ENCODE measurements at regions not wholly inside any gene's neighbourhood (a gene's known extent, or its start where the extent isn't known, plus 50 kb on each side); places are given as distances from the start of the nearest gene placed in this dataset.

DNA sequence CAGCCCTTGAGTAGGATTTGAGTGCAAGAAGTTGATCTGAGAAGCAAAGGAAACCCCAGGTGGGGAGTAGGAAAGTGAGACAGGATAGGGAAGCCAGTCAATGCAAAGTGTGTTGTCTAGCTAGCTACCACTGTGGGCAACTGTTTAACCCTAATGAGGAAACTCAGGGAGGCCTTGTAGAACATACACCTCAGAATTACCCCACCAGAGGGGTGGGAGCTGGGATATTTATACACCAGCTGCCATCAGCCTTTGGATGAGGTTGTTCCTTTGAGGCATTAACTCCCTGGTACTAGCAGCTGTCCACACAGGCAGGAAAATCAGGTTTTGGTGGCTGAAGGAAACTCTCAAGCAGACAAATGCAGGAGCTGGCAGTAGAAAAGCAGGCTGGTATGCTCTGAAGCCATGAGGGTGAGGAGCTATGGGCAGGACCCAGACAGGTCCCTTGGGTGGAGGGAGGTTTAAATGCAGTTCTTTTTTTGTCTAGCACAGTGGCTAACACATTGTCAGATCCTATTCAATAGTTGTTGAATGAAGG is 60.1 kb upstream of the ARID5B start:
- DNase-seq (ENCODE audit: low read depth): no peak

DNA sequence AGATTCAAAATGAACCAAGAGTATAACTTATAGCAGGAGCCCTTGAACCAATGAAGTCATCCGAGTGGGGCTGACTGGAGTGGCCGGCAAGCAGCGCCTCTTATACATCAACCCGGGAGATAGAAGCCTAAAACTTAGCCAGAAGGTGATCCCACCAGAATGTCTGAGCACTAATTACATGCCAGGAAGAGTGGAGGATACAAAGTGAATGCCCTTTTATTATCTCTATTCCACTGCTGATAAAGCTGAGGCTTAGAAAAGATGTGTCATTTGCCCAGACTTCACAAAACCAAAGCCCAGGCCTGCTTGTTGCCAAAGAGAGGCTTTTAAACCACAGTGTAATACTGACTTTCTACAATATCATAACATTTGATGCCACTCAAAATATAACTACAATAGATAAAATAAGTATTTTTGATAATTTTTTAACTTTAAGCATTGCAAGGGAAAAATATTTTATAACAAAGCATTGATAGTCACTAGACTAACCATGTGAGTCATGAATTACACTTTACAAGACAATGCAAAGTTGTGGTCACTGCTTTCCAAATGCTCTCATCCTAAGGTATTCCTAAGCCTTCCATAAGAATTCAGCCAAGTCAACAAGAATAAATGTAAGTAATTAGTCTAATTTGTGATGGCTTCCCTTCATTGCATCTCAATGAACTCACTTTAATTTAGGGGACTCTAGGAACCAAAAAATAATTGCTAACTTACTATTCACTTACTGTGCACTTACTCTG is 58.6 kb upstream of the ARID5B start:
- peak; percentile 66 for DNase-seq (ENCODE audit: low read depth)

DNA sequence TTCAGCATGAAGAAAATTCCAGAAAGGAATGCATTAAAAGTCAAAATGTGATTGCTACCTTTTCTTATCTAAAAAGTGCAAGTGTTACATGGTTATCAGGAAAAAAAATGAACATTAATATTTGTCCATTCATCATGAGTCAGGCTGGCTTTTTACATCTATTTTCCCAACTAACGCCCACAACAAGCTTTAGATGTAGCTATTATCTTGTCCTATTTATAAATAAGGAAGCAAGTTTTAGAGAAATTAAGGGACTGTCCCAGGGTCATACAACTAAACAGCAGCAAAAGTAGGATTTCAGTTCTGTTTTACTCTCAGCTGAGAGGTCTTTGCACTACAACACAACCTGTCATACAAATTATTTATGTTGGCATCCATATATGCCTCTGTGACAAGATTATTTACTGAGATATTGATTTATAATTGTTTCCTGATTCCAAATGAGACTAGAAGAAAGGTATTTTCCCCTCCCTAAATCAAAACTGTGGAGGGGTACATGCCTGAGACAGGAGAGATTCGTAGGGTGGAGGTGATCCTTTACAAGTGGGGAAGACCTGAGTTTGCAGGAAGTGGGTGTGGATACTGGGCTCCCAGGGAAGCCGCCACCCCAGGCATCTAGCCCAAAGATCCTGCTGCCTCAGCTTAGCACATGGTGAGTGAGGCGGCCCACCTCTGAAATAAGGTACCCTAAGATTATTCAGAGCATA is 57.2 kb upstream of the ARID5B start:
- no peak for DNase-seq (ENCODE audit: low read depth)

DNA sequence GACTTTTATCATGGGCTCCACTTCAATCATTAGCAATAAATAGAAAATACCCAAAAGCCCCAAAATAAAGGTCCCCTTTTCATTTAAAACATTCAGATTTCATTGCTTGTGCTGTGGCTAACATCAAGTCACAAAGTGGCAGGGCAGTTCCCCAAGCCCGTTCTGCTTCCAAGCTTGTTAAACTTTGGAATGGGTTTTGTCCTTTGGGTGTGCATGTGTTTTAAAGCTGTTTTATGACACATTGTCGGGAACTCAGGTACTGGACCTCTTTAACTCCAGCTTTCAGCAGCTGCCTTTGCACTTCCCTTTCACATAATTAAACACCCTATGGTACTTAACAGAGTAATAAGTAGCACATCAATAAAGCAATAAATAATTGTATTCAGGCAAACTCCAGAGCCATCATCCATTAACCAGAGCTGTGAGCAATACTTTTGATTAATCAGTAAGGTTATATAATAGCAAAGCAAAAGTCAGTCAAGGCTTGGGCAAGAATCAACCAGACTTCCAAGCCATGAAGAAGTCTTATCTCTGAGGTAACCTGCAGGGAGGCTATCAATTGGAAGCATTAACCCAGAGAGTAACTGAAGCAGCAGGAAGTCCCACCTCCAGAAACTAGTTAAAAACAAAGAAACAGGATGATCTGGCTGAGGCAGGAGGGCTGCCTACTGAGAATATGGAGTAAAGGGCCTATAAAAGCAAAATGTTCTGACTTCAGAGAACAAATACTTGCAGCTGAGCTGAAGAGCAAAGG is 56.1 kb upstream of the ARID5B start:
- no peak for DNase-seq (ENCODE audit: low read depth)

DNA sequence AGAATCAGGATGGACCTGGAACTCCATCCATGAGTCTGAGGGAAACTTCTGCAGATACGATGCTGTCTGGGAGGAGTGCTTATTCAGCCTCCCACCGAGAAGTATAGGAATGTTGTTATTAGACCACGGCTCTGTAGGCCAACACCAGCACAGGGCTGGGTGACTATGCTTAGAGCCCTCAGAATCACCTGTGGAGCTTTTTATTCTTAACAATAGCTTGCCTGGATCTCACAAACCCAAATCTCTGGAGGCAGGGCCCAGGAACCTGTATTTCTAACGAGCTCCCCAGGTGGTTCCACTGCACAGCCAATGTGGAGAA is 55.6 kb upstream of the ARID5B start:
- DNase-seq (ENCODE audit: low read depth): no peak

DNA sequence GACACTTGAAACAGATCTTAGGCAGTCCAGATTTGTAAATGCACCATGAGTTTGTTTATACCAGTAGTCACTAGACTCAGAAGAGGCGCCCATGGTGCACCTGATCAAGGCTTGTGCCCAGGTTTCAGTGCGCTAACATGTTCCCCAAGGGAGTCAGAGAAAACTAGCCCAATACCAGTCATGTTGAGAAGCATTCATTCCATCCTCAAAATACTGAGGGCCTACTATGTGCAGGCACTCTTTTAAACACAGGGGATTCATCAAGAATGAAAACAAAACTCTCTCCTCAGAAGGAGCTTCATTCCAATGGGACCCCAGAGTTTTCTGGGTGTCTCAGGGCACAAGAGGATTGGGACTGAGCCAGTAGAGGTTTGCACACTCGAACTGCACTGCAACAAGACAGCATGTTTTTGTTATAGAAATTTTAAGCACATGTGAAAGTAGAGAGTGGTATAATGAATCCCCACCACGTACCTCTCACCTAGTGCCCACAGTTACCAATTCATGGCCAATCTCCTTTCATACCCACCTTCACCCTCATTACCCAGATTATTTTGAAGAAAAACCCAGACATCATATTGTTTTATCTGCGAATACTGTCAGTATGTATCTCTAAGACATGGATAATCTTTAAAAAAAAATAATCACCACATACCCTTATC is 55.0 kb upstream of the ARID5B start:
- DNase-seq (ENCODE audit: low read depth): no peak

DNA sequence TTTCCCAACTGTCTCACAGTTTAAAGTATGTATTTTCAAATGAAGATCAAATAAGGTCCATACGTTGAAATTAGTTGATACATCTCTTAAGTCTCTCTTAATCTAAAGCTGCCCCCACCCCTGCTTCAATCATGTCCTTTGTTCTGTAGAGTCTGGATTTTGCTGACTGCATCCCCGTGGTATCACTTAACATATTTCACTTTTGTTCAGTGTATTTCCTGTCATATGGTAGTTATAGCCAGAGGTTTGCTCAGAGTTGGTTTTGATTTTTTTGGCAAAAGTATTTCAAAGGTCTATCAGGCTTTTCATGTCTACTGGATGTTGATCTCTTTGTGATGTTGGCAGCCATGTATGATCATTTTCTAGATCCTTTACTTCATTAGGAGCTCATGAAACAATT is 54.4 kb upstream of the ARID5B start:
- DNase-seq (ENCODE audit: low read depth): peak; percentile 5

DNA sequence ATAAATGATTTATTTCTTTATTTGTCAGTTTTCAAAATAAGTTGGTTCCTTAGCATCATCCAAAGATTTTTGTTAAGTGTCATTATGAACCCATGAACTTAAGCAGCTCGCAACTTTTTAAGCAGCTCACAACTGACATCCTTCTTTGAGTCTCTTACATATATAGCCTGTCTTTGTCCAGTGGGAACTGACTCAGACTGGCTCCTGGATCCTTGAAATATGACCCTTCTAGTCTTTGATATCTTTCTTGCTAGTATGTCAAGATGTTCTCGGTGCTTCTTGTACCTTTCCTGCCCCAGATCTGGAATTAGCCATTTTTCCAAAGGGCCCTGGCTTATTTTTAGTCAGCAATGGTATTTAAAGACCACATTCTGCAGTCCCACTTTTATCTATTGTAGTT is 53.9 kb upstream of the ARID5B start:
- peak; percentile 63 for DNase-seq (ENCODE audit: low read depth)

DNA sequence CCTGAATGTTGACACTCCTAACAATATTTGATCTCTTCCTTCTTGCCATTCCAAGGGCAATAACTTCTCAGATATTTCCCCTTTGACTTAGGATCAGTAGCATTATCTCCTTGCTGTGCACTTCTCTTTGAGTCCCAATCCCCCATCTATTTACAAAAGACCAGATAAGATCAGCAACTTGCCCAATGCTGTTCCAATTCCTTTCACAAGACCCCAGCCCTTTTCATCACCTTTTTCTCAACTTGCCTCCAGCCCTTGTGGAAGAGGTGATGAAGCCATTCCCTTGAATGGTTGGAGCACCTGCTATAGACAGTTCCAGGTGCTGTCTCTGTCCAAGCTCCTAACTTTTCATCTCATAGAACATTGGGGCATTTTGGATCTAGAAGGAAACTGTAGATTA is 51.1 kb upstream of the ARID5B start:
- no peak for DNase-seq (ENCODE audit: low read depth)

Data from iris pigment epithelial cell (primary cell).